HEK293 (cell line): ENCODE measurements at regions not wholly inside any gene's neighbourhood (a gene's known extent, or its start where the extent isn't known, plus 50 kb on each side); places are given as distances from the start of the nearest gene placed in this dataset.

Experiments used
- CTCF ChIA-PET: fragments of 350-600 bp; formaldehyde crosslinking; extraction: SDS; loops from one replicate; lab custom pipeline; 2021; ENCODE audit warnings: antibody characterized with exemption; lab: Yijun Ruan, JAX
- POLR2A ChIA-PET: fragments of 300-600 bp; formaldehyde crosslinking; extraction: SDS; loops from one replicate; lab custom pipeline; 2020; ENCODE audit warnings: antibody characterized with exemption, inconsistent platforms; lab: Yijun Ruan, JAX
- H3K27ac ChIP-seq: fragments of 200-500 bp; sonication (Bioruptor generic); 2 replicates; pipeline ENCODE4 v1.5.1; 2014; ENCODE audit warnings: low read depth, low read length, control low read depth, inconsistent platforms; ENCODE audit errors: extremely low read depth
- H3K36me3 ChIP-seq, 2 experiments: fragments of 200-500 bp in 1 of 2; sonication (Bioruptor generic) in 1 of 2; 1 replicate in 1 of 2; 2 replicates in 1 of 2; pipeline ENCODE4 v1.5.1; 2014 to 2017; ENCODE audit warnings: inconsistent platforms in 2 of 2, low read length in 2 of 2; ENCODE audit not compliant: control insufficient read depth in 2 of 2, insufficient read depth in 1 of 2
- H3K4me1 ChIP-seq: fragments of 200-500 bp; sonication (Bioruptor generic); 2 replicates; pipeline ENCODE4 v1.5.1; 2014; ENCODE audit warnings: mild to moderate bottlenecking, low read length, inconsistent platforms; ENCODE audit not compliant: control insufficient read depth, insufficient read depth
- H3K4me3 ChIP-seq: 2 replicates; pipeline ENCODE4 v1.5.1; 2011; ENCODE audit warnings: low read depth, mild to moderate bottlenecking, control low read depth, low read length, moderate library complexity
- H3K9me3 ChIP-seq: fragments of 200-500 bp; sonication (Bioruptor generic); 2 replicates; pipeline ENCODE4 v1.5.1; 2014; ENCODE audit warnings: low read depth, low read length, inconsistent platforms; ENCODE audit not compliant: control insufficient read depth, insufficient read depth
- OVOL3 ChIP-seq: fragments of 450-650 bp; formaldehyde crosslinking; IDR thresholded peaks from 2 replicates; pipeline ENCODE4 v1.5.1; 2016; ENCODE audit warnings: missing biosample characterization, missing genetic modification characterization
- SCRT2 ChIP-seq: fragments of 450-650 bp; formaldehyde crosslinking; IDR thresholded peaks from 2 replicates; pipeline ENCODE4 v1.5.1; 2016; ENCODE audit warnings: missing biosample characterization, missing genetic modification characterization
- SP7 ChIP-seq: fragments of 450-650 bp; formaldehyde crosslinking; IDR thresholded peaks from 2 replicates; pipeline ENCODE4 v1.5.1; 2016; ENCODE audit warnings: missing biosample characterization, missing genetic modification characterization
- TCF7L2 ChIP-seq: IDR thresholded peaks from 2 replicates; pipeline ENCODE4 v1.6.1; 2011; ENCODE audit warnings: low read depth, mild to moderate bottlenecking, inconsistent platforms, low read length, moderate library complexity, borderline replicate concordance
- ZNF121 ChIP-seq: fragments of 450-650 bp; formaldehyde crosslinking; IDR thresholded peaks from 2 replicates; pipeline ENCODE4 v1.5.1; 2016; ENCODE audit warnings: missing biosample characterization, missing genetic modification characterization
- ZNF157 ChIP-seq: fragments of 450-650 bp; formaldehyde crosslinking; IDR thresholded peaks from 2 replicates; pipeline ENCODE4 v1.5.1; 2016; ENCODE audit warnings: missing biosample characterization, missing genetic modification characterization
- ZNF221 ChIP-seq: fragments of 450-650 bp; formaldehyde crosslinking; IDR thresholded peaks from 2 replicates; pipeline ENCODE4 v1.5.1; 2017; ENCODE audit warnings: missing biosample characterization, missing genetic modification characterization, borderline replicate concordance
- ZNF366 ChIP-seq: fragments of 450-650 bp; formaldehyde crosslinking; conservative IDR thresholded peaks from 2 replicates; pipeline ENCODE4 v1.5.1; 2016; ENCODE audit warnings: missing biosample characterization, missing genetic modification characterization
- ZNF423 ChIP-seq: fragments of 450-650 bp; formaldehyde crosslinking; IDR thresholded peaks from 2 replicates; pipeline ENCODE4 v1.5.1; 2016; ENCODE audit warnings: missing biosample characterization, missing genetic modification characterization
- ZNF571 ChIP-seq: fragments of 450-650 bp; formaldehyde crosslinking; IDR thresholded peaks from 2 replicates; pipeline ENCODE4 v1.5.0; 2017; ENCODE audit warnings: missing biosample characterization, missing genetic modification characterization
- ZNF596 ChIP-seq: fragments of 450-650 bp; IDR thresholded peaks from 2 replicates; pipeline ENCODE4 v1.5.0; 2018; ENCODE audit warnings: missing biosample characterization, mild to moderate bottlenecking, missing genetic modification characterization, moderate library complexity
- ZNF600 ChIP-seq: fragments of 450-650 bp; formaldehyde crosslinking; IDR thresholded peaks from 2 replicates; pipeline ENCODE4 v1.5.1; 2016; ENCODE audit warnings: missing biosample characterization, missing genetic modification characterization
- ZNF626 ChIP-seq: fragments of 450-650 bp; sonication (Bioruptor Pico); formaldehyde crosslinking; IDR thresholded peaks from 2 replicates; pipeline ENCODE4 v1.5.1; 2018; ENCODE audit warnings: missing biosample characterization, missing genetic modification characterization, inconsistent platforms
- ZNF658 ChIP-seq: fragments of 450-650 bp; formaldehyde crosslinking; IDR thresholded peaks from 2 replicates; pipeline ENCODE4; 2016; ENCODE audit warnings: missing biosample characterization, missing genetic modification characterization
- ZNF677 ChIP-seq: fragments of 450-650 bp; IDR thresholded peaks from 2 replicates; pipeline ENCODE4 v1.5.0; 2018; ENCODE audit warnings: missing biosample characterization, mild to moderate bottlenecking, missing genetic modification characterization, moderate library complexity
- ZNF76 ChIP-seq: fragments of 450-650 bp; formaldehyde crosslinking; IDR thresholded peaks from 2 replicates; pipeline ENCODE4; 2016; ENCODE audit warnings: low read depth, missing biosample characterization, missing genetic modification characterization, borderline replicate concordance
- ZNF768 ChIP-seq: fragments of 450-650 bp; formaldehyde crosslinking; IDR thresholded peaks from 2 replicates; pipeline ENCODE4 v1.5.1; 2018; ENCODE audit warnings: missing biosample characterization, mild to moderate bottlenecking, missing genetic modification characterization
- ZNF837 ChIP-seq: fragments of 450-650 bp; formaldehyde crosslinking; IDR thresholded peaks from 2 replicates; pipeline ENCODE4 v1.5.1; 2016; ENCODE audit warnings: missing biosample characterization, missing genetic modification characterization
- ZNF843 ChIP-seq: fragments of 450-650 bp; formaldehyde crosslinking; IDR thresholded peaks from 2 replicates; pipeline ENCODE4 v1.5.1; 2016; ENCODE audit warnings: missing biosample characterization, missing genetic modification characterization
- TF ChIP-seq, protein P1 (sequence below): fragments of 450-650 bp; formaldehyde crosslinking; IDR thresholded peaks from 2 replicates; pipeline ENCODE4; 2016; ENCODE audit warnings: missing biosample characterization, missing genetic modification characterization
- TF ChIP-seq, protein P2 (sequence below): fragments of 450-650 bp; formaldehyde crosslinking; IDR thresholded peaks from 2 replicates; pipeline ENCODE4 v1.5.1; 2016; ENCODE audit warnings: missing biosample characterization, missing genetic modification characterization, borderline replicate concordance
- TF ChIP-seq, protein P3 (sequence below): fragments of 450-650 bp; formaldehyde crosslinking; IDR thresholded peaks from 2 replicates; pipeline ENCODE4 v1.5.1; 2017; ENCODE audit warnings: missing biosample characterization, missing genetic modification characterization
- TF ChIP-seq, protein P4 (sequence below): fragments of 450-650 bp; formaldehyde crosslinking; IDR thresholded peaks from 2 replicates; pipeline ENCODE4 v1.5.1; 2017; ENCODE audit warnings: missing biosample characterization, mild to moderate bottlenecking, missing genetic modification characterization, moderate library complexity

DNA sequence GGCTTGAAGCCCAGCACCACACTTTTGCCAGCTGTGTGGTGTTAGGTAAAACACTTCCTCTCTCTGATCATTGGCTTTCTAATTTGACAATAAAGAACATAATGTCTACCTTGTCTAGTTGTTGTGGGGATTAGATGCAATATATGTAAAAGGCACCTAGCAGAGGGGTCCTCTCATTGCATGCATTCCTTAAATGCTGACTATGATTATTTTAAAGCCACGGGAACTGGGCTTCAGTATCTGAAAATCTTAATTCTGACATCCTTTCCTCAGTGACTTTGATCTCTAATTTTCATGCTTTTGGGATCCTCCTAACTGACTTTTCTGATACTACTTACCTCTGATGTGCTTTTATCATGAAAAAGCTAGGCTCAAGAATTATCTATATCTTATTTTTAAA lies 596.3 kb downstream of the TAFA4 start (continued):
- TF ChIP-seq ZNF768: no peak

DNA sequence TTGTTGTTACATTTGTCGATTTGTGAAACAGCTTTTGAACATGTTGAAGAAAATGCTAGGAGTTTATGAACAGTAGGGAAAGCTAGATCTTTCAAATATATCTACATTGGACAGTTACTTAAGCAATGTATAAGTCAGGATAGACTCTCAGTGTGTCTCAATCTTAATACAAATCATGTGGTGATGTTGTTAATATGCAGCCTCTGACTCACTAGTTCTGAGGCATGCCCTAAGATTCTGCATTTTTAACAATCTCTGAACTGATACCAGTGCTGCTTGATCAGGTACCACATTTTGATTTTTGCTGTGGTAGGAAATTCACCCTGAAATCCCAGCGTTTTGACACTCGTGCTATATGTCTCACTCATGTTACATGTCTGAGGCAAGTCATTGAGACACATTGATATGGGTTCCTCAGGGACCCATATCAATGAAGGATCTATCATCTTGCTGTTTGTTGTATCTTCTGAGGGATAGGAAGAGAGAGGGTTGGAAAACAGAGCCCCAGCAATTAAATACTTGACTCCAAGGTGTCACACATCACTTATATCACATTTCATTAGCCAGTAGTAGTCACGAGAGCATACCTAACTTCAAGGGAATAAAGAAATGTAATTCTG lies 597.9 kb downstream of the TAFA4 start:
- H3K4me1 ChIP-seq: no peaks in the 10 kb centered on the region
- CTCF ChIA-PET: no interaction called here

DNA sequence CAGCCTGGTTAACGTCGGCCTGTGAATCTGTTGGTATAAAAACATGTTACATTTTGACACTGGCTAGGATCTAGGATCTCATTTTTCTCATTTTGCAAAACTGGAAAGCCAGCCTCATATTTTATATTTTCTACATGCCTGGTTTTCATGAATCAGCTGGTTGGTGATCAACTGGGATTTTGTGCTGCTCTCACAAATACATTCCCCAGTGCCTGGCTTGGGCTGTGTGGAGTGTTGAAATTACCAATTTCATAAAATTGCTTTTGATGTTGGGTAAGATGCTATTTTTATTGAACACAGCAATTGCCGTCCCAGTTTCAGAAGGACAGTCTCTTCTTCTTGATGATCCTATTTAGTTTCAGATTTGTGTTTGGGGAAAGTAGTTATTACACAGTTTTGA lies 604.3 kb downstream of the TAFA4 start:
- no peak for TF ChIP-seq TCF7L2
- TF ChIP-seq, protein P1, sequence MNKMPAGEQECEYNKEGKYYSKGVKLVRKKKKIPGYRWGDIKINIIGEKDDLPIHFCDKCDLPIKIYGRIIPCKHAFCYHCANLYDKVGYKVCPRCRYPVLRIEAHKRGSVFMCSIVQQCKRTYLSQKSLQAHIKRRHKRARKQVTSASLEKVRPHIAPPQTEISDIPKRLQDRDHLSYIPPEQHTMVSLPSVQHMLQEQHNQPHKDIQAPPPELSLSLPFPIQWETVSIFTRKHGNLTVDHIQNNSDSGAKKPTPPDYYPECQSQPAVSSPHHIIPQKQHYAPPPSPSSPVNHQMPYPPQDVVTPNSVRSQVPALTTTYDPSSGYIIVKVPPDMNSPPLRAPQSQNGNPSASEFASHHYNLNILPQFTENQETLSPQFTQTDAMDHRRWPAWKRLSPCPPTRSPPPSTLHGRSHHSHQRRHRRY (tag by site-specific recombination): no peak
- TF ChIP-seq ZNF626 (tag by site-specific recombination): no peak
- no peak for TF ChIP-seq SP7 (tag by site-specific recombination)
- TF ChIP-seq ZNF221 (tag by site-specific recombination): no peak
- TF ChIP-seq, protein P2, sequence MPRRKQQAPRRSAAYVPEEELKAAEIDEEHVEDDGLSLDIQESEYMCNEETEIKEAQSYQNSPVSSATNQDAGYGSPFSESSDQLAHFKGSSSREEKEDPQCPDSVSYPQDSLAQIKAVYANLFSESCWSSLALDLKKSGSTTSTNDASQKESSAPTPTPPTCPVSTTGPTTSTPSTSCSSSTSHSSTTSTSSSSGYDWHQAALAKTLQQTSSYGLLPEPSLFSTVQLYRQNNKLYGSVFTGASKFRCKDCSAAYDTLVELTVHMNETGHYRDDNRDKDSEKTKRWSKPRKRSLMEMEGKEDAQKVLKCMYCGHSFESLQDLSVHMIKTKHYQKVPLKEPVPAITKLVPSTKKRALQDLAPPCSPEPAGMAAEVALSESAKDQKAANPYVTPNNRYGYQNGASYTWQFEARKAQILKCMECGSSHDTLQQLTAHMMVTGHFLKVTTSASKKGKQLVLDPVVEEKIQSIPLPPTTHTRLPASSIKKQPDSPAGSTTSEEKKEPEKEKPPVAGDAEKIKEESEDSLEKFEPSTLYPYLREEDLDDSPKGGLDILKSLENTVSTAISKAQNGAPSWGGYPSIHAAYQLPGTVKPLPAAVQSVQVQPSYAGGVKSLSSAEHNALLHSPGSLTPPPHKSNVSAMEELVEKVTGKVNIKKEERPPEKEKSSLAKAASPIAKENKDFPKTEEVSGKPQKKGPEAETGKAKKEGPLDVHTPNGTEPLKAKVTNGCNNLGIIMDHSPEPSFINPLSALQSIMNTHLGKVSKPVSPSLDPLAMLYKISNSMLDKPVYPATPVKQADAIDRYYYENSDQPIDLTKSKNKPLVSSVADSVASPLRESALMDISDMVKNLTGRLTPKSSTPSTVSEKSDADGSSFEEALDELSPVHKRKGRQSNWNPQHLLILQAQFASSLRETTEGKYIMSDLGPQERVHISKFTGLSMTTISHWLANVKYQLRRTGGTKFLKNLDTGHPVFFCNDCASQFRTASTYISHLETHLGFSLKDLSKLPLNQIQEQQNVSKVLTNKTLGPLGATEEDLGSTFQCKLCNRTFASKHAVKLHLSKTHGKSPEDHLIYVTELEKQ: no peak
- TF ChIP-seq, protein P3, sequence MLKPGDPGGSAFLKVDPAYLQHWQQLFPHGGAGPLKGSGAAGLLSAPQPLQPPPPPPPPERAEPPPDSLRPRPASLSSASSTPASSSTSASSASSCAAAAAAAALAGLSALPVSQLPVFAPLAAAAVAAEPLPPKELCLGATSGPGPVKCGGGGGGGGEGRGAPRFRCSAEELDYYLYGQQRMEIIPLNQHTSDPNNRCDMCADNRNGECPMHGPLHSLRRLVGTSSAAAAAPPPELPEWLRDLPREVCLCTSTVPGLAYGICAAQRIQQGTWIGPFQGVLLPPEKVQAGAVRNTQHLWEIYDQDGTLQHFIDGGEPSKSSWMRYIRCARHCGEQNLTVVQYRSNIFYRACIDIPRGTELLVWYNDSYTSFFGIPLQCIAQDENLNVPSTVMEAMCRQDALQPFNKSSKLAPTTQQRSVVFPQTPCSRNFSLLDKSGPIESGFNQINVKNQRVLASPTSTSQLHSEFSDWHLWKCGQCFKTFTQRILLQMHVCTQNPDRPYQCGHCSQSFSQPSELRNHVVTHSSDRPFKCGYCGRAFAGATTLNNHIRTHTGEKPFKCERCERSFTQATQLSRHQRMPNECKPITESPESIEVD: no peak
- no peak for TF ChIP-seq ZNF157 (tag by site-specific recombination)
- TF ChIP-seq ZNF837 (tag by site-specific recombination): no peak
- TF ChIP-seq ZNF658: no peak
- no peak for TF ChIP-seq ZNF571 (tag by site-specific recombination)
- no peak for TF ChIP-seq ZNF677 (tag by site-specific recombination)
- no peak for TF ChIP-seq OVOL3 (tag by site-specific recombination)
- no peak for TF ChIP-seq ZNF76 (tag by site-specific recombination)
- TF ChIP-seq, all 188 proteins: peak for 0
- no peaks in the 10 kb centered on the region for H3K9me3 ChIP-seq
- CTCF ChIA-PET: no interaction called here
- POLR2A ChIA-PET: no interaction called here
- H3K36me3 ChIP-seq: no peaks in the 10 kb centered on the region
- H3K4me1 ChIP-seq: no peaks in the 10 kb centered on the region
- H3K4me3 ChIP-seq: no peak overlapping the region
- no peak overlapping the region for H3K27ac ChIP-seq

More for the DNA sequence above, 597.9 kb downstream of the TAFA4 start:
- Histone ChIP-seq H3K36me3 (no peaks in the 10 kb centered on the region), H3K4me3 (no peak overlapping the region), H3K9me3 (no peaks in the 10 kb centered on the region)
- POLR2A ChIA-PET: no interaction called here
- no peak for TF ChIP-seq ZNF600
- TF ChIP-seq, protein P4, sequence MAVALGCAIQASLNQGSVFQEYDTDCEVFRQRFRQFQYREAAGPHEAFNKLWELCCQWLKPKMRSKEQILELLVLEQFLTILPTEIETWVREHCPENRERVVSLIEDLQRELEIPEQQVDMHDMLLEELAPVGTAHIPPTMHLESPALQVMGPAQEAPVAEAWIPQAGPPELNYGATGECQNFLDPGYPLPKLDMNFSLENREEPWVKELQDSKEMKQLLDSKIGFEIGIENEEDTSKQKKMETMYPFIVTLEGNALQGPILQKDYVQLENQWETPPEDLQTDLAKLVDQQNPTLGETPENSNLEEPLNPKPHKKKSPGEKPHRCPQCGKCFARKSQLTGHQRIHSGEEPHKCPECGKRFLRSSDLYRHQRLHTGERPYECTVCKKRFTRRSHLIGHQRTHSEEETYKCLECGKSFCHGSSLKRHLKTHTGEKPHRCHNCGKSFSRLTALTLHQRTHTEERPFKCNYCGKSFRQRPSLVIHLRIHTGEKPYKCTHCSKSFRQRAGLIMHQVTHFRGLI (tag by site-specific recombination): no peak
- TF ChIP-seq ZNF366: no peak
- no peak for TF ChIP-seq ZNF596
- no peak for TF ChIP-seq ZNF423 (tag by site-specific recombination)
- no peak for TF ChIP-seq SCRT2 (tag by site-specific recombination)
- TF ChIP-seq ZNF843 (tag by site-specific recombination): no peak
- no peak for TF ChIP-seq ZNF121
- TF ChIP-seq, all 188 proteins: peak for 0
- H3K27ac ChIP-seq: no peak overlapping the region
